IMR-90 (cell line): ENCODE measurements at regions not wholly inside any gene's neighbourhood (a gene's known extent, or its start where the extent isn't known, plus 50 kb on each side); places are given as distances from the start of the nearest gene placed in this dataset.

Source experiments
- ATAC-seq: fragments of 200-7000 bp; cut with Tn5 transposase; 2 replicates; pipeline ENCODE4 v1.9.1; 2020; ENCODE audit warnings: low read depth, mild to moderate bottlenecking, moderate library complexity
- BruUV-seq: library from RNA; stranded (reverse); fragments of 400-500 nt; replicated peaks from 2 replicates; lab custom pipeline; 2021; lab: Mats Ljungman, UMichigan
- CTCF ChIA-PET: fragments of 300-600 bp; formaldehyde crosslinking; extraction: SDS; loops from one replicate; lab custom pipeline; 2021; ENCODE audit warnings: antibody characterized with exemption; lab: Yijun Ruan, JAX
- POLR2A ChIA-PET: fragments of 300-600 bp; sonication (Branson Sonifier 250); formaldehyde crosslinking; loops from one replicate; lab custom pipeline; 2022; ENCODE audit warnings: antibody characterized with exemption; ENCODE audit not compliant: unreplicated experiment; lab: Charles Lee
- DNase-seq: peaks from one replicate; pipeline ENCODE4 v3.0.0; 2013
- H2AFZ ChIP-seq: replicated peaks from 2 replicates; pipeline ENCODE3; 2013; ENCODE audit warnings: low read length, mild to moderate bottlenecking; ENCODE audit not compliant: poor library complexity
- H2AK5ac ChIP-seq: 2 replicates; pipeline ENCODE4 v1.6.1; 2013; ENCODE audit warnings: low read depth, low read length, inconsistent platforms
- H2AK9ac ChIP-seq: replicated peaks from 2 replicates; pipeline ENCODE3; 2013; ENCODE audit warnings: mild to moderate bottlenecking, low read depth, low read length, moderate library complexity; ENCODE audit not compliant: poor library complexity
- H2BK120ac ChIP-seq: 2 replicates; pipeline ENCODE4 v1.6.1; 2013; ENCODE audit warnings: low read depth, low read length, inconsistent platforms
- H2BK15ac ChIP-seq: 3 replicates; pipeline ENCODE4 v1.6.1; 2013; ENCODE audit warnings: low read depth, low read length, inconsistent platforms
- H2BK20ac ChIP-seq: 2 replicates; pipeline ENCODE4 v1.6.1; 2013; ENCODE audit warnings: low read depth, mild to moderate bottlenecking, inconsistent platforms, low read length, moderate library complexity
- H2BK5ac ChIP-seq: 2 replicates; pipeline ENCODE4 v1.6.1; 2013; ENCODE audit warnings: mild to moderate bottlenecking, low read depth, low read length, inconsistent platforms; ENCODE audit not compliant: poor library complexity, severe bottlenecking
- H3K14ac ChIP-seq: replicated peaks from 2 replicates; pipeline ENCODE4 v1.6.1; 2013; ENCODE audit warnings: low read depth, low read length, inconsistent platforms
- H3K18ac ChIP-seq: 2 replicates; pipeline ENCODE4 v1.6.1; 2013; ENCODE audit warnings: low read depth, low read length, control low read depth
- H3K23ac ChIP-seq: 2 replicates; pipeline ENCODE4 v1.6.1; 2013; ENCODE audit warnings: low read depth, low read length, inconsistent platforms
- H3K27ac ChIP-seq: 2 replicates; pipeline ENCODE4 v1.5.1; 2013; ENCODE audit warnings: mild to moderate bottlenecking, control low read depth, low read length; ENCODE audit not compliant: insufficient read depth
- H3K27me3 ChIP-seq: 2 replicates; pipeline ENCODE4 v1.6.1; 2013; ENCODE audit warnings: low read length; ENCODE audit not compliant: control insufficient read depth, insufficient read depth
- H3K36me3 ChIP-seq: 2 replicates; pipeline ENCODE4 v1.6.1; 2013; ENCODE audit warnings: low read length, mixed read lengths; ENCODE audit not compliant: control insufficient read depth, insufficient read depth
- H3K4ac ChIP-seq: 2 replicates; pipeline ENCODE4 v1.6.1; 2013; ENCODE audit warnings: low read depth, low read length, inconsistent platforms
- H3K4me1 ChIP-seq: 2 replicates; pipeline ENCODE4 v1.6.1; 2013; ENCODE audit warnings: low read length, mixed read lengths; ENCODE audit not compliant: control insufficient read depth, insufficient read depth
- H3K4me2 ChIP-seq: 2 replicates; pipeline ENCODE4 v1.6.1; 2013; ENCODE audit warnings: low read depth, mild to moderate bottlenecking, control low read depth, low read length, moderate library complexity
- H3K4me3 ChIP-seq: 2 replicates; pipeline ENCODE4 v1.5.1; 2013; ENCODE audit warnings: low read depth, mild to moderate bottlenecking, control low read depth, low read length, moderate library complexity; ENCODE audit not compliant: insufficient read depth
- H3K56ac ChIP-seq: 2 replicates; pipeline ENCODE4 v1.6.1; 2013; ENCODE audit warnings: low read length, inconsistent platforms; ENCODE audit not compliant: insufficient read depth; ENCODE audit errors: extremely low read depth
- H3K79me1 ChIP-seq, 2 experiments: 2 replicates each; pipeline ENCODE4 v1.6.1; 2013; ENCODE audit warnings: low read length in 2 of 2, inconsistent platforms in 1 of 2, low read depth in 1 of 2
- H3K9ac ChIP-seq: 2 replicates; pipeline ENCODE4 v1.6.1; 2013; ENCODE audit warnings: low read depth, low read length, control low read depth
- H3K9me1 ChIP-seq: 2 replicates; pipeline ENCODE4 v1.6.1; 2013; ENCODE audit warnings: low read length, inconsistent platforms; ENCODE audit not compliant: insufficient read depth
- H3K9me3 ChIP-seq: 2 replicates; pipeline ENCODE4 v1.6.1; 2013; ENCODE audit warnings: low read length; ENCODE audit not compliant: control insufficient read depth, insufficient read depth
- H4K20me1 ChIP-seq: 2 replicates; pipeline ENCODE4 v1.6.1; 2013; ENCODE audit warnings: low read length, inconsistent platforms; ENCODE audit not compliant: insufficient read depth
- H4K5ac ChIP-seq: 2 replicates; pipeline ENCODE4 v1.6.1; 2013; ENCODE audit warnings: mild to moderate bottlenecking, low read depth, low read length, control low read depth
- H4K8ac ChIP-seq, 2 experiments: 2 replicates each; pipeline ENCODE4 v1.6.1; 2013; ENCODE audit warnings: low read depth in 2 of 2, low read length in 2 of 2, control low read depth in 1 of 2, inconsistent platforms in 1 of 2
- H4K91ac ChIP-seq: 2 replicates; pipeline ENCODE4 v1.6.1; 2013; ENCODE audit warnings: low read depth, low read length, inconsistent platforms; ENCODE audit not compliant: insufficient read depth
- BHLHE40 ChIP-seq: fragments of 150-350 bp; IDR thresholded peaks from 2 replicates; pipeline ENCODE4 v1.6.1; 2016; ENCODE audit warnings: mild to moderate bottlenecking, low read depth, low read length
- CEBPB ChIP-seq: IDR thresholded peaks from 2 replicates; pipeline ENCODE4 v1.6.1; 2012; ENCODE audit warnings: low read depth, low read length, improper control_type of control experiment
- CHD1 ChIP-seq: IDR thresholded peaks from 2 replicates; pipeline ENCODE4 v1.6.1; 2012; ENCODE audit warnings: low read depth, low read length, improper control_type of control experiment
- CTCF ChIP-seq: conservative IDR thresholded peaks from 2 replicates; pipeline ENCODE4 v1.5.1; 2012; ENCODE audit warnings: mild to moderate bottlenecking, low read depth, low read length, improper control_type of control experiment
- ELK1 ChIP-seq: fragments of 150-350 bp; IDR thresholded peaks from 2 replicates; pipeline ENCODE4 v1.6.1; 2016; ENCODE audit warnings: low read depth, mild to moderate bottlenecking, low read length, moderate library complexity, borderline replicate concordance
- FOS ChIP-seq: fragments of 150-350 bp; IDR thresholded peaks from 2 replicates; pipeline ENCODE4 v1.6.1; 2016; ENCODE audit warnings: low read depth, low read length
- MAFK ChIP-seq: IDR thresholded peaks from 2 replicates; pipeline ENCODE4 v1.6.1; 2012; ENCODE audit warnings: low read depth, low read length, improper control_type of control experiment
- MAZ ChIP-seq: IDR thresholded peaks from 2 replicates; pipeline ENCODE4 v1.6.1; 2012; ENCODE audit warnings: low read depth, mild to moderate bottlenecking, low read length, improper control_type of control experiment, moderate library complexity, borderline replicate concordance
- MXI1 ChIP-seq: IDR thresholded peaks from 2 replicates; pipeline ENCODE4 v1.6.1; 2012; ENCODE audit warnings: low read depth, mild to moderate bottlenecking, low read length, moderate library complexity, borderline replicate concordance
- NFE2L2 ChIP-seq: fragments of 150-350 bp; IDR thresholded peaks from 2 replicates; pipeline ENCODE4 v1.6.1; 2016; ENCODE audit warnings: low read depth, mild to moderate bottlenecking, low read length
- POLR2A ChIP-seq: IDR thresholded peaks from 2 replicates; pipeline ENCODE4 v1.6.1; 2012; ENCODE audit warnings: mild to moderate bottlenecking, low read depth, low read length
- RAD21 ChIP-seq: IDR thresholded peaks from 2 replicates; pipeline ENCODE4 v1.6.1; 2012; ENCODE audit warnings: low read length, improper control_type of control experiment
- RCOR1 ChIP-seq: IDR thresholded peaks from 2 replicates; pipeline ENCODE4 v1.6.1; 2012; ENCODE audit warnings: mild to moderate bottlenecking, low read length, improper control_type of control experiment; ENCODE audit not compliant: insufficient replicate concordance
- RFX5 ChIP-seq: IDR thresholded peaks from 2 replicates; pipeline ENCODE4 v1.8.0; 2012; ENCODE audit warnings: low read depth, mild to moderate bottlenecking, low read length, moderate library complexity
- SMC3 ChIP-seq: fragments of 150-350 bp; IDR thresholded peaks from 2 replicates; pipeline ENCODE4 v1.6.1; 2016; ENCODE audit warnings: low read depth, mild to moderate bottlenecking, antibody characterized with exemption, low read length, moderate library complexity
- USF2 ChIP-seq: fragments of 150-350 bp; IDR thresholded peaks from 2 replicates; pipeline ENCODE4 v1.6.1; 2017; ENCODE audit warnings: mild to moderate bottlenecking, antibody characterized with exemption, low read length, low read depth
- WGBS, 2 experiments: methylation state at CpG; one replicate each; pipeline versions ENCODE4 v1.1.5 to v1.1.7; 2013; ENCODE audit warnings: missing lambda C conversion rate in 2 of 2; ENCODE audit not compliant: insufficient read length in 1 of 2; ENCODE audit errors: extremely low coverage in 2 of 2; 5-methylcytosine and 5-hydroxymethylcytosine counted together
- dilution Hi-C: fragments of 300-500 bp; cut with HindIII; formaldehyde crosslinking; loops from one replicate; pipeline ENCODE4 v1.14.3; 2018; ENCODE audit warnings: low sequenced_read_pairs; ENCODE audit not compliant: unreplicated experiment
- in situ Hi-C: fragments of 300-500 bp; cut with MboI; formaldehyde crosslinking; loops from 3 replicates; pipeline ENCODE4 v1.14.3; 2019; ENCODE audit warnings: low sequenced_read_pairs, inconsistent platforms, mixed read lengths
- intact Hi-C: fragments of 100-400 bp; cut with micrococcal nuclease; formaldehyde crosslinking; loops from 2 replicates; pipeline ENCODE4 v1.10.0; 2022

GRCh38 chr1:209223791-209224190 lies 359.7 kb upstream of the CAMK1G start:
- Histone ChIP-seq H4K91ac (no peak overlapping the region), H3K9me1 (no peaks in the 10 kb centered on the region), H2AFZ (no peak overlapping the region), H3K23ac (no peak overlapping the region), H3K4me3 (no peak overlapping the region), H4K20me1 (no peaks in the 10 kb centered on the region), H4K8ac (no peak overlapping the region), H2BK15ac (no peak overlapping the region), H2BK5ac (no peak overlapping the region), H3K56ac (no peak overlapping the region), H2AK5ac (no peak overlapping the region), H3K79me1 (no peaks in the 10 kb centered on the region), H3K27me3 (no peaks in the 10 kb centered on the region), H3K14ac (no peak overlapping the region), H3K4me1 (no peaks in the 10 kb centered on the region), H3K18ac (no peak overlapping the region), H2BK120ac (no peak overlapping the region), H3K4me2 (no peak overlapping the region), H4K5ac (no peak overlapping the region), H3K4ac (no peak overlapping the region), H2BK20ac (no peak overlapping the region), H2AK9ac (no peak overlapping the region), H3K9me3 (no peaks in the 10 kb centered on the region), H3K9ac (no peak overlapping the region), H3K27ac (no peak overlapping the region), H3K36me3 (no peaks in the 10 kb centered on the region)
- in situ Hi-C loops (no loop called here), intact Hi-C loops (no loop called here), dilution Hi-C loops (no loop called here)
- no peak for DNase-seq
- no peak for ATAC-seq
- no peak for TF ChIP-seq CTCF
- TF ChIP-seq MAZ, result no peak
- no peak for TF ChIP-seq MAFK
- no peak for TF ChIP-seq MXI1
- TF ChIP-seq USF2, result no peak
- no peak for TF ChIP-seq RCOR1
- no peak for TF ChIP-seq POLR2A
- TF ChIP-seq FOS, result no peak
- no peak for TF ChIP-seq CEBPB
- no peak for TF ChIP-seq BHLHE40
- TF ChIP-seq RFX5, result no peak
- TF ChIP-seq RAD21, result no peak
- TF ChIP-seq SMC3, result no peak
- TF ChIP-seq CHD1, result no peak
- TF ChIP-seq NFE2L2, result no peak
- TF ChIP-seq ELK1, result no peak
- no CpG with 5 or more reads among the region's 1 CpG for WGBS, 2 experiments
- ChIA-PET POLR2A (no interaction called here), CTCF (no interaction called here)
- BruUV-seq, result no TSS peak
